HG03097 (cell line): ENCODE measurements at regions not wholly inside any gene's neighbourhood (a gene's known extent, or its start where the extent isn't known, plus 50 kb on each side); places are given as distances from the start of the nearest gene placed in this dataset.
"Not testable (repeated sequence)": the region's sequence is repeated elsewhere in the genome, so short reads cannot be mapped to it uniquely, and the experiment has no call there.

Experiments used
- ATAC-seq: cut with Tn5 transposase; IDR thresholded peaks from one replicate; pipeline ENCODE4 v1.9.1; 2021; ENCODE audit not compliant: unreplicated experiment, low FRiP score

DNA sequence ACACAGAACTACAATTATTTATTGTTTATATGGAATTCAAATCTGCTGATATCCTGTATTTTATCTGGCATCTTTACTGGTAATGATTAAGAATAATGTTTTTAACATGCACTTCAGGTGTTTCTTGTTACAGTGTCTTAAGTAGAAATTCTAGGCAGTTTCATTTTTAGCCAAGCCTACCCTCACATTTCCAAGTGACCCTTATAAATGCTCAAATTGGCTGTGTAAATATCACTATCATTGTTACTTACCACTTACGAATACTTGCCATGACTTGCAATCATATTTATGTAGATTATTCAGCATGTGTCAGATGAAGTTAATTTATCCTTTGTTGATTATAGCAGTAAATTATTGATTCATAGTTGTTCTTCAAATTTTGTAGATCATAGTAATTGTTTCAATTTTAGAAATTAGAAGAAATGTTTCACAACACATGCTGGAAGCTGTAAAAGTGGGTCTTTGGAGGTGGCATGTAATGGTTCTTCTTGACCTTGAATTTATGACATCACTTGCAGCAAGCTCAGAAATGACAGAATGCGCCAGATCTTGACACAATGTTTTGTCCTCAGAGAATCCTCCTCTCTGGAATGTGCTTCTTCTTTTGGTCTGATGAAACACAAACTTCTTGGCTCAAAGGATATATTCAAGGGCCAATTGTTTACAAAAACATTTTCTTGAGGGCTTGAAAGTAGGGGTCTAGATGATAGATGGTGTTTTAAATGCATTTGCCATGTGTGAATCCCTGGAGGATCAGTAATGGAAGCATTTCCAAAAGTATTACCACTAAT, 471.8 kb downstream of the COL12A1 start:
- ATAC-seq = no peak

DNA sequence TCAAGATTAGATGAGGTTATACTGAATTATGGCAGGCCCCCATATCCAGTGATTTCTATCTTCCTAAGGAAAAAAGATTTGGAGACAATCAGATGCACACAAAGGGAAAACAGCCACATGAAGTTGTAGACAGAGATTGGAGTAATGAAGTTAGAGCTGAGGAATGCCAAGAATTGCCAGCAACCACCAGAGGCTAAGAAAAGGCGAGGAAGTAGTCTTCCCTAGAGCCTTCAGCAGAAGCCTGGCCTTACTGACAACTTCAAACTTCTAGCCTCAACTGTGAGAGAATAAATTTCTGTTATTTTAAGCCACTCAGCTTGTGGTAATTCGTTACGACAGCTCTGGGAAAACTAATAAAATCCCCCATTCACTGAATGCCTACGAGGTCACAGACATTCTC, 473.9 kb downstream of the COL12A1 start:
- no peak for ATAC-seq

DNA sequence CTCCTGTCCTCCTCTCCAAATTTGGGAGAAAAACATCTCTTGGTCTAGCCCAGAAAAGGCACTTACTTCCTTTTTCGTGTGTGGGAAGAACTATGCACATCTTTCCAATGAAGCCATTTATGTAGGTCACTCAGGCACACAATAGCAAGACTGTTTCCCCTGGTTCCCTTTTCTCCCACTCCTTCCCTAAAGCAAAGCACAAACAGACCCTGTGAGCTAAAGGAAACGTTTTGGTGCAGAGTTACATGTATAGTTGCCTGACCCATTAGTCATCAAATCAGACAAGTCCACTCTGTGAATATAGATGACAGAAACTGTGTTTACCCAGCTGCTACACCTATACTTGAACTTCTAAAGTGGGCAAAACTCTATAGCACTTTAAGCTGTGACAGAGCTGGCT, 474.6 kb downstream of the COL12A1 start:
- ATAC-seq = no peak

DNA sequence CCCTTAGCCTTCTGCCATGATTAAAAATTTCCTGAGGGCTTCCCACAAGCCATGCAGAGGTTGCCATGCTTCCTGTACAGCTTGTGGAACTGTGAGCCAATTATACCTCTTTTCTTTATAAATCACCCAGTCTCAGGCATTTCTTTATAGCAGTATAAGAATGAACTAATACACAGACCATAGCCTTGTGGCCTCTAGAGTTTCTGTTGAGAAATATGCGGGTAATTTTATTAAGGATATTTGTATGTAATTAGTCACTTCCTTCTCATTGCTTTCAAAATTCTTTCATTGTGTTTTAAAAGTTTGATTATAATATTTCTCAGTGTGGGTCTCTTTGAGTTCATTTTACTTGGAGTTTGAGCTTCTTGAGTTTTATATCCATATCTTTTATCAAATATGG, 484.9 kb downstream of the COL12A1 start:
- ATAC-seq = no peak

DNA sequence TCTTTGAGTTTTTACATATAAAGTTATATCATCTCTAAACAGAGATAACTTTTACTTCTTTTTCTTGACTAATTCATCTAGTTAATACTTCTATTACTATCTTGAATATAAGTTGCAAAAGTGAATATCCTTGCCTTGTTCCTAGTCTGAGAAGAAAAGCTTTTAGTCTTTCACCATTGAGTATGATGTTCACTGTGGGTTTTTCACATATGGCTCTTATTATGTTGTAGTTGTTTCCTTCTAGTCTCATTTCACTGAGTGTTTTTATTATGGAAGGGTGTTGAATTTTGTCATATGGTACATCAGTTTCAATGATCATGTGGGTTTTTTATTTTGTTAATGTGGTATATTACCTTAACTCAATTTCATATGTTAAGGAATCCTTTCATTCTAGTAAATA, 488.3 kb downstream of the COL12A1 start:
- ATAC-seq = no peak

DNA sequence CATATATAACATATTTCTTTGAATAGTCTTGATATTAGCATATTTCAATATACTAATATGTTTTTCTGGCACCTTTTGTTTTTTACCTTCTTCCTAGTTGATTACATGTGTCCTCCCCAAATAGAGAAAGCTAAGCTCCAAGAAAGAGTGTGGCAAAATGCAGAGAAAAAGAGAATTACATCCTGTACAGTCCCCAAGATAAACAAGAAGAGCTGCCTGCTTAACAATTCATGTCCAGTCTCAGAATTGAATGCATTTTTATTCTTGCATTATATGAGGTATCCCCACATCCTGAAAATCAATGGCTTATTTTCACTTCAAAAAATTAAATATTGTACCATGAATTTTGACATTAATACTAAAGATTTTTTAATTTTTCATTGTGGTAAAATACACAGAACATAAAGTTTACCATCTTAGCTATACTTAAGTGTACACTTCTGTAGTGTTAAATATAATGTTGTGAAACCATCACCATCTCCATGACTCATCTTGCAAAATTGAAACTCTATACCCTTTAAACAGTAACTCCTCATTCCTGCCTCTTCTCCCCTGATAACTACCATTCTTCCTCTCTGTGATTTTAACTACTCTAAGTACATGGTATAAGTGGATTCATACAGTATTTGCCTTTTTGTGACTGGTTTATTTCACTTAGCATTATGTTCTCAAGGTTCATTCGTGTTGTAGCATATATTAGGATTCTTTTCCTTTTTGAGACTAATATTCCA, 490.3 kb downstream of the COL12A1 start:
- ATAC-seq = no peak

DNA sequence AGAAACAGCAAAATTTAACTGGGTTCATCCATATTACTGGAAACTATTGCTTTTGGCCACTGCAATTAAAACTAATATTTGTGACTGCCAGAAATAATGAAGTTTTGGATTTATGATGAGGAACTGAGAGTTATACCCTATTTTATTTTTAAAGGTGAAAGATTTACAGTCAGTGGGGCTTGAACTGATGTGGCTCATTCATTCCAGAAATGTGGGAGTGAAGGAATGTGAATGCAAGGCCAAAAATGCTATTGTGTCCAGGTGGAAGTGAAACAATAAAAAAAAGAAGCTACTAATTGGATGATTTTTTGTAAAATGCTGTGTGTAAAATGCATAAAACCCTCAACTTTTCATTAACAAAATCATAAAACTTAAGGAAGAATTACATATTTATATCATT, 491.9 kb downstream of the COL12A1 start:
- no peak for ATAC-seq

DNA sequence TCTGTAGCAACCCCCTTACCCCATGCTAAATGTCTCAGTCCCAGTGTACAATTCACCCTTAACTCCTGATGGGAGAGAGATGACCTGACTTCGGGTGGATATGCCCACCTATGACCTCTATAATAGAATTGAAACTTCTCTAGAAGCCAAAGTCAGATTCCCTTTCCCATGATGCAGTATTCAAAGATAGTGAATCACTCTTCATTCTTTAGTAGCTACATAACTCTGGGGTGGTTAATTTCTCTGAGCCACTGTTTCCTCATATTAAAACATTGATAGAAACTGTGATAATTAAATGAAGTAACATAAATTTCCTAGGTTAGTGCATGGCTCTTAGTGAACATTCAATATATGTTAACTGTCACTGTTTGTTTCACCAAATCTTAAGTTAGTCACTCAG, 500.4 kb downstream of the COL12A1 start:
- no peak for ATAC-seq

DNA sequence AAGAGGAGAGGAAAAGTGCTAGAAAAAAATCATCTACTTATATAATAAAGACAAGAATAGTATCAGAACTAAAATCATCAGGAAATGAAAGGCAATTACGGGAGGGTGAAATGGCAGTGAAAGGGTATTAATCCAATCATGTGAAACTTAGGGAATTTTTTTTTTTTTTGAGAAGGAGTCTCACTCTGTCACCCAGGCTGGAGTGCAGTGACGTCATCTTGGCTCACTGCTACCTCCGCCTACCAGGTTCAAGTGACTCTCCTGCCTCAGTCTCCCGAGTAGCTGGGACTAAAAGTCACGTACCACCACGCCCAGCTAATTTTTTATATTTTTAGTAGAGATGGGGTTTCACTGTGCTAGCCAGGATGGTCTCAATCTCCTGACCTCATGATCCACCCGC, 501.3 kb downstream of the COL12A1 start:
- ATAC-seq = not testable (repeated sequence)

DNA sequence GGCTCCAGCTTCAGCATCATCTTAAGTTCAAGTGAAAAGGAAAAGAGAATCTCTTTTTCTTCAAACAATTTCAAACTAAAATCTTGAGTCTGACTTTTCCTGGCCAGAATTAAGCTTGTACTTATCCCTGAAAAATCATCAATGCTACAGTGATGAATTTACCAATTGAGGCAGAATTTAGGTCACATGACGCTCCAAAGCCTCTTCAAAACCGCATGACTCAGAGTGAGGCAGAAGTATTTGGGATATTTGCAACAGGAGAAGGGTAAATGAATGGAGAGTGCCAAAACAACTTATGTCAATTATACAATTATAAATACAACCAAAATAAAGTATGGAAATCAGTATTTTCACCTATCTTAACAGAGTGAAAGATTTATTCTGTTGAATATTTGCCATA, 515.5 kb downstream of the COL12A1 start:
- ATAC-seq = no peak

DNA sequence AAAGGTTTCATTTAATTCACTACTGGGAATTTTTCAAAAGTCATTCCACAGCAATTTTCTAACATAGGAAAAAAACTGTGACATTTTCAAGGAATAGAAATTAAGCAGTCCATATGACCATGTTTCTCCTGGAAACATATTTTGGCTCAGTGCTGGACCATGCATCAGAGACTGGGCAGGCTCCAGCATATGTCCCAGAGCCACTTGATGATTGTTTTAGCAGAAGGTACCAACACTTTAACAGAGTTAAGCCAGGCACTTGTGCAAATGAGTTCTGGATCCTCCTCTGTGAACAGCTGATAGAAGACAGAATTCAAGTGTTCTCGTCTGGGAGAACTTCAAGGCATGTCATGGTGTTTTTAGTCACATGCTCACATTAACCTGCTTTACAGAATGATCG, 516.3 kb downstream of the COL12A1 start:
- ATAC-seq = no peak

DNA sequence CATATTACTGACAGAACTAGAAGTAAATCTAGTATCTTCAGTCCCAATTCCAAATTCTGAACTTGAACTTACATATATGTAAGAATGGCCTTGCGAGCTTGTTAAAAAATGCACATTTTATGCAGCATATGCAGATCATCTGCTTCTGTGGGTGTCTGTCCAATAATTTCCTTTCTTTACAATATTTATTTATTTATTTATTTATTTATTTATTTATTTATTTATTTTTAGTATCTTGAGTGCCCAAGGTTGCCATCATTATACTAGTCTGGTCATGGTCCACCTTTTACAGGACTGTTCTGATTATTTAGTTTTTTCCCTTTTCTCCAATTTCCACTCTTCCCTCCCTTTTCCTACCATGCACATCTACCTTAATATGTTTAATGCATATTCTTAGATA, 528.4 kb downstream of the COL12A1 start:
- ATAC-seq = no peak

DNA sequence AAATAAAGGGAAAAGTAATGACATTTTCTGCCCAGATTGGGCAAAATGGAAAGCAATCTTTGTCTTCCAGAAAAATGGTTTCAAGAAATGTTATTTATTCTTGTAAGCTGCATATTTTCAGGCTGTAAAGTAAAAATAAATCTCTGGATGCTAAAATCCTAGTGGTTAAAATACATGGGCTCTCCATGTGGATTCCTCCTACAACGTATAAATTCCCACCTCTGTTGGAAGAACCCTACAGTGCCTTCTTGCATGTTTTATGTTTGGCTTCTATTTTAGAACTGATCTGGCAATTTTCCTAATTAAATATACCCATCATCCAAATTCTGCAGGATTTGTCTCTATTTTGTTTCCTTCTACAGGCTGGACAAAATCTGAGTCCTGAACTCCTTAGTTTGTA, 528.9 kb downstream of the COL12A1 start:
- ATAC-seq = no peak

DNA sequence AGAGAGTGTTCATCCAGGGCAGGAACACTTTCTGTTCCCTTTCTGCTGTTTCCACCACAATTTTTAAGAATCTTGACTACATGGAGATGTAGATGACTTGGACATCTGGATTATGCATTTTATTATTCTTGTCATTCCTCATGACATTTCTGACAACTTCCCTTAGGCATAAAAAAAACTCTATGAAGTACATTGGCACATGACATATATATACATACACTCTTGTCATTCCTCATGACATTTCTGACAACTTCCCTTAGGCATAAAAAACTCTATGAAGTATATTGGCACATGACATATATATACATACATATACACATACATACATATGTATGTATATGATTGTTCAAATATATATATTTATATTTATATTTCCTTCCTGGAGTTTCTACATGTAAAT, 531.5 kb downstream of the COL12A1 start:
- no peak for ATAC-seq

DNA sequence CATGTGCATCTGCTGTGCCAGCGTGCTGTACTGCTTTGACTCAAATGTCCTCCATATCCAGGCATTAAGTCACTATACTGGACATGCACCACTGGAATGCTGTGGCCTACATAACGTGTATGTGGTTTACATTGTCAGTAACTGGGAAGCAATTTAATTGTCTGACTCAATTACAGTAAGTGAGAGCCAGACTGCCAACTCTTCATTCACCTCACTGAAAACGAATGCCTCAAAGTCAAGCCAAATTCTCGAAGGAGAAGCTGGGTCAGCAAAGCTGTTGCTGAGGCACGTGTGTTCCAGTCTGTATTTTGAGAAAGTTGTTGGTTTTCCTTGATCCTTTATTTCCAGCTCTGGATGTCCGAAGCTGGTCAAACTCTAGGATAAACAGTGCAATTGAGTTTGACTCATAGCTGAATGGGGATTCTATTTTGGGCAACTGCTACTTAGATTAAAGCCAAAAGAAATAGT, 534.3 kb downstream of the COL12A1 start:
- ATAC-seq = no peak

DNA sequence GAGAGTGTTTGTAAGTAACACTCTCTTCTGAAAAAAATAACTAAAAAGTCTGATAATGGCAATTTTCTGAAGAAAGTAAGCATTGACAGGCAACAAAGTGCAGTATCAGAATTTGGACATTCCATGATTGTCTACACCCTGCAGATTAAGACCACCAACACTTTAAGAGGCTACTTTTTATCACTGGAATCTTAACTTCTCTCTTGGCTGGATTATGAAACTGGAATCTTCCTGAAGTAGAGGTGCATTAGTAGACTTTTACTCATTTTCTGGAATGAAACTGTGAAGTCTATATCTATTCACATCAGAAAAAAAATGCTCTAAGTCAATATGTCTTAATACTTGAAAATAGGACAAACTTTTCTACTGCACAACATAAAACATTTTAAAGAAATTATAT, 547.5 kb downstream of the COL12A1 start:
- ATAC-seq = no peak

DNA sequence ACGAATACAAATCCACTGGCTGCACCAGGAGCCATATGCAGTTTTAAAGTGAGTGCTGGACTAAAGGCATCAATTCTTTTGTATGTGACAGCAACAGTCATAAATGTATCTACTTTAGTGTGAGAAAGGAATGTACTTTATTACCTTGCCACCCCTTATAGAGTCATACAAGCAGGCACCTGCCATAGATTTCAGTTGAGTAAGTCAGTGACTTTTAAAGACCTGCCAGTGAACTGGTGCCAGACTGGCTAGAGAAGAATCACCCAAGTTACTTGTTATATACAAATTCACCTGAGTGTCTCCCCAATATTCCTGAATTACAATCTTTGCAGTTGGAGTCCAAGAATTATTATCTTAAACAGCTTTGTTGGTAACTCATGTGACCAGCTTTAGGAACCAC, 547.9 kb downstream of the COL12A1 start:
- ATAC-seq = no peak

DNA sequence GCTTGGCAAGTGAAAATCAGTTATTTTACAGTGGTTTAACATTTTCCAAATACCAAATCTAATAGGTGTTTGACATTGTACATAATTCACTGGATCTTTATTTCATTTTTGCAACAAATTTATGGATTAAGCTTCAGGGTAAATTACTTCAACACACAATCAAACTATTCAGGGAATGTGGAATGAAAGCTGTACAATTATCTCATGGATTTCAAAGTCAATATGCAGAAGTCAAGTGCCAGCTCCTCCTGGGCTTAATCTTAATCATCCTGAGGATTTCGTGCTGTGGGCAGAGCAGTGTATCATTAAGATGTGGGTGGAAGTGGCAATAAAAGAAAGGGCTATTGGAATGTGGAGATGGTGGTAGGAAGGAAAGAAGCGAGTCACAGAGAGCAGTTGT, 548.8 kb downstream of the COL12A1 start:
- no peak for ATAC-seq

DNA sequence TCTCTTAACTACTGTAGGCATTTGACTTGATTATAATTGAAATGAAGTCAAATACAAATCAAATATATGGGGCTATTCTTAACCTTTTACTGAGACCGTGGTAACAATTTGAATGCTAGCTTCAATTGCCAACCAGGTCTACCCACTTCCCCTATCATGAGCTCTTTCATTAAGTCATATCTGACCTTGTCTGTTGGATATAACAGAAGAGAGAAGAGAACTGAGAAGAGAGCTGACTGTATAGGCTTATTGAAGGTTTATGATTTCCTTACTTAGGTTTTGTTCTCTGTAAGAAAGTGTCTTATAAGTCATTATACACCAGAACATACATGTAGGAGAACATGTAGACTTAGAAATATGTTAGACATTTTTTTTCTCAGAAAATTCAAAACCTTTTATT, 549.4 kb downstream of the COL12A1 start:
- no peak for ATAC-seq

DNA sequence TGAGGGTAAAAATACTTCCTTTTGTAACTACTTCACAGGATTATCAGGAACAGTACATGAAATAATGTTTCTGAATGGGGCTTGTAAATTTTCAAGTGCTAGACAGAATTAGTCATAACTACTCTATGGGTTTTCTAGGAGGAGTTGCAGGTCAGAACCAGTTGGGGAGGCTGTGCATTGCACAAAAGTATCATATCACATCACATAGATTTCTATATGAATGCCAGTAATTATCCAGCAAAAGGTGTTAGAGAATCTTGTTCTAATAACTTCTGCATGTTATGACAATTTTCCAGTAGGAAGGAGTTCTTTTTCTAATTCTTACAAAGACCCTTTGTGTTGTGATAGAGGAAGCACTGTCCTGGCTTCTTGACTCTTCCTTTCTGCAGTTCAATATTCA, 551.6 kb downstream of the COL12A1 start:
- ATAC-seq = no peak

DNA sequence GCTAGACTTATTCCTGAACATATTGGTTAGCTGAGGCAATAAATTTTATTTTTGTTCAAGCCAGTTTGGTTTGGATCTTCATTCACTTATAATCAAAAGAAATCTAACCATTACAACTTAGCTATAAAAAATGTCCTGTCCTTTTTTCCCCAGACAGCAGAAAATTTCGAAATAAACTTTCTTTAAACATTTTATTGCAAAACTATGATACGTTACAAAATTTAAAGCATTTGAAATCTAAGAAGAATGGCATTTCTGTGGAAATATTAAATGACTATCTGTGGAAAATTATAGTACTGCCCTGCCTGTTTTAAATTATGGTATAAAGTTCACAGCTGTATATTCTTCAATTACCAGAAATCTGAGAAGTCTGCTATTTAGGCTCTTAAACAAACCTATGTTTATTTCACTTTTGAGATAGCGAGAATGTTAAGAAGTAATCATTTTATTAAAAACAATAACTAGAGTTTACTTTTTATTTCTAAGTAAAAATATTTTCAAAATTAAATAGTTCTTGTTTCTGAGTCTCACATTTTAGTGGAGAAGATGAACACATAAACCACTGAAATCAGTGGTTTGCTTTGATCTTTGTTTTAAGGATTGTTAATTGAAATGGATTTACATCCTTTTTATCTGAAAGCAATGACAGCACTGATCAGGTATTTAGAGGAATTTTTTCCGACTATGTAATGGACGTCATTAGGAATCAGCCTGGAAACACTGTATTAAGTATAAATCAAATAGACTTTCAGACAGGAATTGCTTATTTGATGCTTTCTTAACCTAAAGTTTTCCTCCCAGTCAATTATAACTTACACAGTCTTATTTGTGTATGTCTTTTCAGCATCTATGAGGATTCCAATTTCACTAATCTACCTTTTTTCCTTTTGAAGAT, 553.7 kb downstream of the COL12A1 start:
- no peak for ATAC-seq
